OCI-LY1 (cell line): ENCODE measurements at regions not wholly inside any gene's neighbourhood (a gene's known extent, or its start where the extent isn't known, plus 50 kb on each side); places are given as distances from the start of the nearest gene placed in this dataset.

Experiments used
- H2AFZ ChIP-seq: fragments of 200-600 bp; sonication (generic), shearing (Covaris generic); 2 replicates; pipeline ENCODE4 v1.6.0; 2014; ENCODE audit warnings: antibody characterized with exemption, mild to moderate bottlenecking, low read length
- H3F3A ChIP-seq: fragments of 200-600 bp; sonication (generic), shearing (Covaris generic); 2 replicates; pipeline ENCODE4 v1.6.0; 2014; ENCODE audit warnings: mild to moderate bottlenecking, antibody characterized with exemption, low read length, moderate library complexity; ENCODE audit not compliant: insufficient read depth
- H3K27ac ChIP-seq: fragments of 200-600 bp; sonication (generic); 2 replicates; pipeline ENCODE4 v1.5.1; 2014; ENCODE audit warnings: low read length, mixed run types, mild to moderate bottlenecking, low read depth; ENCODE audit not compliant: poor library complexity, severe bottlenecking
- H3K27me3 ChIP-seq: fragments of 200-600 bp; sonication (generic); 2 replicates; pipeline ENCODE4 v1.6.0; 2014; ENCODE audit warnings: antibody characterized with exemption, mild to moderate bottlenecking, low read length, moderate library complexity; ENCODE audit not compliant: insufficient read depth
- H3K36me3 ChIP-seq: fragments of 200-600 bp; sonication (generic); 2 replicates; pipeline ENCODE4 v1.6.1; 2014; ENCODE audit warnings: mild to moderate bottlenecking, antibody characterized with exemption, low read length, moderate library complexity, mixed read lengths; ENCODE audit not compliant: insufficient read depth
- H3K4me1 ChIP-seq: fragments of 200-600 bp; sonication (generic); 2 replicates; pipeline ENCODE4 v1.5.1; 2014; ENCODE audit warnings: mild to moderate bottlenecking, low read length, moderate library complexity; ENCODE audit not compliant: insufficient read depth, severe bottlenecking
- H3K4me2 ChIP-seq: fragments of 200-600 bp; sonication (generic), shearing (Covaris generic); 2 replicates; pipeline ENCODE4 v1.6.1; 2014; ENCODE audit warnings: low read length
- H3K4me3 ChIP-seq: fragments of 200-600 bp; sonication (generic); 2 replicates; pipeline ENCODE4 v1.5.1; 2014; ENCODE audit warnings: low read length, low read depth, mild to moderate bottlenecking, mixed read lengths; ENCODE audit not compliant: poor library complexity, severe bottlenecking
- H3K79me2 ChIP-seq: fragments of 200-600 bp; shearing (Covaris generic); 2 replicates; pipeline ENCODE4 v1.6.1; 2016; ENCODE audit warnings: mixed run types, low read length, mixed read lengths; ENCODE audit not compliant: insufficient read depth
- H3K9ac ChIP-seq: fragments of 200-600 bp; sonication (generic), shearing (Covaris generic); 2 replicates; pipeline ENCODE4 v1.6.1; 2014; ENCODE audit warnings: mild to moderate bottlenecking, low read length, mixed read lengths
- H3K9me2 ChIP-seq: fragments of 200-600 bp; sonication (generic), shearing (Covaris generic); 2 replicates; pipeline ENCODE4 v1.6.1; 2014; ENCODE audit warnings: low read depth, mild to moderate bottlenecking, low read length, mixed read lengths
- H3K9me3 ChIP-seq: fragments of 200-600 bp; shearing (Covaris generic); 2 replicates; pipeline ENCODE4 v1.6.1; 2014; ENCODE audit warnings: low read length, mixed read lengths
- H4K20me1 ChIP-seq: fragments of 200-600 bp; sonication (generic), shearing (Covaris generic); 2 replicates; pipeline ENCODE4 v1.6.0; 2016; ENCODE audit warnings: mild to moderate bottlenecking, low read length; ENCODE audit not compliant: insufficient read depth
- EZH2 ChIP-seq: fragments of 200-600 bp; sonication (generic), shearing (Covaris generic); IDR thresholded peaks from 2 replicates; pipeline ENCODE4 v1.8.0; 2017; ENCODE audit warnings: borderline replicate concordance, mixed run types, mild to moderate bottlenecking, antibody characterized with exemption, low read length, moderate library complexity, mixed read lengths
- TF ChIP-seq, protein P1 (sequence below): fragments of 200-600 bp; sonication (generic), shearing (Covaris generic); IDR thresholded peaks from 2 replicates; pipeline ENCODE4 v1.5.1; 2017; ENCODE audit warnings: mild to moderate bottlenecking, antibody characterized with exemption, low read length, moderate library complexity, mixed read lengths

DNA sequence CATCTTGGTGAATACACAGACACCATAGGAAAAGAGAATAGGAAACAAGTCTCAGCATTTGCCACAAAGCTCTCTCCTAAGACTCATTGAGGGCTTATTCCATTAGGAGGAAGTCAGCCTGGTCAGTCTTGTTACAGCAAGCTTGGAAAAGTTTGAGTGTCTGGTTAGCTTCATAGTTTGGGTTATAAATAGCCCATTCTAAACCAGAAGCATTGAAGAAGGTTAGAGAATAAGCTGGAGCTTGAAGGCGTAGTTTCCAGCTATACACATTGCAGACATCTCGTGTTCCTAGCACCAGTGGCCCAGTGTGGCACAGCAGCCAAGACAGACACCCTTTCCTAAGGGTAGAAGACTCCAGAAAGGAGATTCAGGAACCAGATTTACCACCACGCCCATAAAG lies 168.8 kb upstream of the RBM19 start:
- Histone ChIP-seq H3K36me3 (no peaks in the 10 kb centered on the region), H3K4me2 (no peak overlapping the region), H3K79me2 (no peaks in the 10 kb centered on the region), H3K27ac (no peak overlapping the region), H3K27me3 (no peaks in the 10 kb centered on the region), H4K20me1 (no peaks in the 10 kb centered on the region), H3K9me3 (no peaks in the 10 kb centered on the region), H3K4me3 (no peak overlapping the region), H2AFZ (no peak overlapping the region), H3K9me2 (no peaks in the 10 kb centered on the region), H3F3A (no peaks in the 10 kb centered on the region), H3K9ac (no peak overlapping the region), H3K4me1 (no peaks in the 10 kb centered on the region)
- TF ChIP-seq EZH2: no peak
- TF ChIP-seq, protein P1, sequence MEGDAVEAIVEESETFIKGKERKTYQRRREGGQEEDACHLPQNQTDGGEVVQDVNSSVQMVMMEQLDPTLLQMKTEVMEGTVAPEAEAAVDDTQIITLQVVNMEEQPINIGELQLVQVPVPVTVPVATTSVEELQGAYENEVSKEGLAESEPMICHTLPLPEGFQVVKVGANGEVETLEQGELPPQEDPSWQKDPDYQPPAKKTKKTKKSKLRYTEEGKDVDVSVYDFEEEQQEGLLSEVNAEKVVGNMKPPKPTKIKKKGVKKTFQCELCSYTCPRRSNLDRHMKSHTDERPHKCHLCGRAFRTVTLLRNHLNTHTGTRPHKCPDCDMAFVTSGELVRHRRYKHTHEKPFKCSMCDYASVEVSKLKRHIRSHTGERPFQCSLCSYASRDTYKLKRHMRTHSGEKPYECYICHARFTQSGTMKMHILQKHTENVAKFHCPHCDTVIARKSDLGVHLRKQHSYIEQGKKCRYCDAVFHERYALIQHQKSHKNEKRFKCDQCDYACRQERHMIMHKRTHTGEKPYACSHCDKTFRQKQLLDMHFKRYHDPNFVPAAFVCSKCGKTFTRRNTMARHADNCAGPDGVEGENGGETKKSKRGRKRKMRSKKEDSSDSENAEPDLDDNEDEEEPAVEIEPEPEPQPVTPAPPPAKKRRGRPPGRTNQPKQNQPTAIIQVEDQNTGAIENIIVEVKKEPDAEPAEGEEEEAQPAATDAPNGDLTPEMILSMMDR: no peak

GRCh38 chr12:114131824-114132223 lies 165.7 kb upstream of the RBM19 start:
- H3K36me3 ChIP-seq: no peaks in the 10 kb centered on the region
- TF ChIP-seq, protein P1: no peak
- TF ChIP-seq EZH2: no peak
- no peaks in the 10 kb centered on the region for H4K20me1 ChIP-seq
- H3K4me1 ChIP-seq: no peaks in the 10 kb centered on the region
- H3K4me3 ChIP-seq: no peak overlapping the region
- no peak overlapping the region for H3K4me2 ChIP-seq
- no peak overlapping the region for H3K9ac ChIP-seq
- H3K79me2 ChIP-seq: no peaks in the 10 kb centered on the region
- no peaks in the 10 kb centered on the region for H3K9me2 ChIP-seq
- no peak overlapping the region for H3K27ac ChIP-seq
- H3K9me3 ChIP-seq: no peaks in the 10 kb centered on the region
- H3K27me3 ChIP-seq: no peaks in the 10 kb centered on the region
- H3F3A ChIP-seq: no peaks in the 10 kb centered on the region
- H2AFZ ChIP-seq: no peak overlapping the region

- TF ChIP-seq, protein P1: no peak
- no peak for TF ChIP-seq EZH2
- no peak overlapping the region for H3K27ac ChIP-seq
- H4K20me1 ChIP-seq: no peaks in the 10 kb centered on the region
- no peaks in the 10 kb centered on the region for H3F3A ChIP-seq
- no peaks in the 10 kb centered on the region for H3K9me3 ChIP-seq
- H3K27me3 ChIP-seq: no peaks in the 10 kb centered on the region
- no peaks in the 10 kb centered on the region for H3K36me3 ChIP-seq
- H3K9ac ChIP-seq: no peak overlapping the region
- no peak overlapping the region for H3K4me3 ChIP-seq
- no peaks in the 10 kb centered on the region for H3K9me2 ChIP-seq
- H3K79me2 ChIP-seq: no peaks in the 10 kb centered on the region
- H2AFZ ChIP-seq: no peak overlapping the region
- H3K4me2 ChIP-seq: no peak overlapping the region
- H3K4me1 ChIP-seq: no peaks in the 10 kb centered on the region
Observed at GRCh38 chr12:114123108-114123507, 157.0 kb upstream of the RBM19 start.
